NCI-H1417 (cell line): ENCODE measurements at regions not wholly inside any gene's neighbourhood (a gene's known extent, or its start where the extent isn't known, plus 50 kb on each side); places are given as distances from the start of the nearest gene placed in this dataset.

Experiments
- DNase-seq, 3 experiments: peaks; one replicate each; lab custom pipeline; 2025; lab: John Stamatoyannopoulos, UW

GRCh38 chr13:28545583-28546333 is 50.8 kb upstream of the FLT1 start:
- peak in 1 of 3 experiments; percentile 3 for DNase-seq
